Aorta (tissue), 5 donors: ENCODE measurements at regions not wholly inside any gene's neighbourhood (a gene's known extent, or its start where the extent isn't known, plus 50 kb on each side); places are given as distances from the start of the nearest gene placed in this dataset.

ENCODE experiments used
- ATAC-seq: fragments of 200-7000 bp; cut with Tn5 transposase; one replicate; pipeline ENCODE4 v1.9.1; 2022; ENCODE audit warnings: moderate library complexity; ENCODE audit not compliant: low FRiP score
- DNase-seq, 2 donors: peaks; one replicate each; pipeline ENCODE4 v3.0.0-alpha.2; 2020
- H3K27ac ChIP-seq, 2 donors: one replicate each; pipeline ENCODE4 v1.5.1; 2013; ENCODE audit warnings: low read length in 2 of 2, mild to moderate bottlenecking in 2 of 2, moderate library complexity in 2 of 2, control low read depth in 1 of 2, inconsistent platforms in 1 of 2, low read depth in 1 of 2
- H3K27me3 ChIP-seq, 2 donors: one replicate each; pipeline ENCODE4 v1.6.1; 2013; ENCODE audit warnings: control low read depth in 1 of 2, low read length in 1 of 2, mild to moderate bottlenecking in 1 of 2, moderate library complexity in 1 of 2; ENCODE audit not compliant: insufficient read depth in 2 of 2, control insufficient read depth in 1 of 2
- H3K36me3 ChIP-seq, 2 donors: one replicate each; pipeline ENCODE4 v1.6.1; 2013; ENCODE audit warnings: control low read depth in 1 of 2, low read length in 1 of 2, mild to moderate bottlenecking in 1 of 2; ENCODE audit not compliant: insufficient read depth in 2 of 2, control insufficient read depth in 1 of 2
- H3K4me1 ChIP-seq, 2 donors: one replicate each; pipeline ENCODE4 v1.6.1; 2013; ENCODE audit warnings: low read length in 2 of 2, control low read depth in 1 of 2, mild to moderate bottlenecking in 1 of 2, moderate library complexity in 1 of 2; ENCODE audit not compliant: insufficient read depth in 2 of 2, control insufficient read depth in 1 of 2
- H3K4me3 ChIP-seq, 2 donors: one replicate each; pipeline ENCODE4 v1.5.1; 2013; ENCODE audit warnings: low read length in 2 of 2, control low read depth in 1 of 2, mild to moderate bottlenecking in 1 of 2
- H3K9me3 ChIP-seq: one replicate; pipeline ENCODE4 v1.6.1; 2013; ENCODE audit warnings: mild to moderate bottlenecking, low read length; ENCODE audit not compliant: control insufficient read depth
- WGBS, 2 donors: extraction: QIAGEN DNeasy Blood & Tissue Kit; methylation state at CpG; one replicate each; pipeline ENCODE4 v1.1.7; 2013; 5-methylcytosine and 5-hydroxymethylcytosine counted together
- intact Hi-C, 2 donors: fragments of 100-400 bp; cut with DNase I; formaldehyde crosslinking; loops; one replicate each; pipeline versions ENCODE4 v1.14.2 to v1.15.0; 2022
- donor health status: healthy with polysubstance abuse.
- donor health status: Bipolar disorder and iron deficiency.
- donor health status: DM: no; HTN: no; CAD: no.
- donor health status: DM: no; HTN: no; CAD: no.
- donor health status: DM: yes; HTN: yes; CAD: no.

- Histone ChIP-seq H3K27me3 (no peaks in the 10 kb centered on the region), H3K4me1 (no peaks in the 10 kb centered on the region), H3K36me3 (no peaks in the 10 kb centered on the region), H3K27ac (no peak overlapping the region), H3K9me3 (no peaks in the 10 kb centered on the region), H3K4me3 (no peak overlapping the region)
- ATAC-seq (no peak), DNase-seq (no peak)
- 87 to 92% methylated on average over 3 of the region's 3 CpGs for WGBS, 2 donors
- intact Hi-C loops, result no loop called here
Measured at GRCh38 chr21:14903172-14903865, 161.5 kb downstream of the NRIP1 start.

GRCh38 chr21:14901482-14901958, 163.3 kb downstream of the NRIP1 start:
- no peaks in the 10 kb centered on the region for H3K4me1 ChIP-seq
- WGBS, 2 donors, result 95% methylated on average over 3 of the region's 3 CpGs
- DNase-seq (no peak), ATAC-seq (no peak)
- H3K27ac ChIP-seq, result no peak overlapping the region
- H3K27me3 ChIP-seq, result no peaks in the 10 kb centered on the region
- H3K4me3 ChIP-seq, result no peak overlapping the region
- no peaks in the 10 kb centered on the region for H3K9me3 ChIP-seq
- intact Hi-C loops, result no loop called here
- H3K36me3 ChIP-seq, result no peaks in the 10 kb centered on the region

- Histone ChIP-seq H3K27ac (no peak overlapping the region), H3K36me3 (no peaks in the 10 kb centered on the region), H3K9me3 (no peaks in the 10 kb centered on the region), H3K4me1 (no peaks in the 10 kb centered on the region), H3K4me3 (no peak overlapping the region), H3K27me3 (no peaks in the 10 kb centered on the region)
- ATAC-seq (no peak), DNase-seq (no peak)
- intact Hi-C loops, result no loop called here
- WGBS, 2 donors, result 74 to 88% methylated on average over 1 of the region's 1 CpG
Measured at GRCh38 chr21:14900611-14901010, 164.2 kb downstream of the NRIP1 start.

- H3K27me3 ChIP-seq, result no peaks in the 10 kb centered on the region
- intact Hi-C loops, result no loop called here
- ATAC-seq (no peak), DNase-seq (no peak)
- H3K27ac ChIP-seq, result no peak overlapping the region
- no peaks in the 10 kb centered on the region for H3K36me3 ChIP-seq
- no peaks in the 10 kb centered on the region for H3K4me1 ChIP-seq
- no peak overlapping the region for H3K4me3 ChIP-seq
- H3K9me3 ChIP-seq, result no peaks in the 10 kb centered on the region
Measured at GRCh38 chr21:14900058-14900457, 164.7 kb downstream of the NRIP1 start.

- no peaks in the 10 kb centered on the region for H3K27me3 ChIP-seq
- no peak overlapping the region for H3K27ac ChIP-seq
- no peaks in the 10 kb centered on the region for H3K36me3 ChIP-seq
- H3K4me1 ChIP-seq, result no peaks in the 10 kb centered on the region
- DNase-seq, result no peak
- intact Hi-C loops, result no loop called here
- ATAC-seq, result no peak
- no peak overlapping the region for H3K4me3 ChIP-seq
- no peaks in the 10 kb centered on the region for H3K9me3 ChIP-seq
- 88 to 92% methylated on average over 2 of the region's 2 CpGs for WGBS, 2 donors
Measured at GRCh38 chr21:14895792-14896191, 169.0 kb downstream of the NRIP1 start.

GRCh38 chr21:14890141-14890540, 174.7 kb downstream of the NRIP1 start:
- DNase-seq (no peak), ATAC-seq (no peak)
- intact Hi-C loops, result no loop called here
- Histone ChIP-seq H3K27ac (no peak overlapping the region), H3K36me3 (no peaks in the 10 kb centered on the region), H3K4me1 (no peaks in the 10 kb centered on the region), H3K9me3 (no peaks in the 10 kb centered on the region), H3K27me3 (no peaks in the 10 kb centered on the region), H3K4me3 (no peak overlapping the region)
- 91 to 94% methylated on average over 2 of the region's 2 CpGs for WGBS, 2 donors

- no peak for ATAC-seq
- DNase-seq, result no peak
- intact Hi-C loops, result loop anchor here in 1 of 2 donors (10.0 kb wide), 1 partner anchor 56 kb away; no protein-coding TSS in a partner anchor
- Histone ChIP-seq H3K4me3 (no peak overlapping the region), H3K4me1 (no peaks in the 10 kb centered on the region), H3K27ac (no peak overlapping the region), H3K36me3 (no peaks in the 10 kb centered on the region), H3K27me3 (no peaks in the 10 kb centered on the region), H3K9me3 (no peaks in the 10 kb centered on the region)
- 76 to 78% methylated on average over 5 of the region's 5 CpGs for WGBS, 2 donors
Measured at GRCh38 chr21:14889080-14889810, 175.6 kb downstream of the NRIP1 start.

- intact Hi-C loops, result loop anchor here in 1 of 2 donors (10.0 kb wide), 1 partner anchor 57 kb away; no protein-coding TSS in a partner anchor
- Histone ChIP-seq H3K4me3 (no peak overlapping the region), H3K27ac (no peak overlapping the region), H3K36me3 (no peaks in the 10 kb centered on the region), H3K4me1 (no peaks in the 10 kb centered on the region), H3K9me3 (no peaks in the 10 kb centered on the region), H3K27me3 (no peaks in the 10 kb centered on the region)
- 79 to 81% methylated on average over 1 of the region's 1 CpG for WGBS, 2 donors
- no peak for ATAC-seq
- no peak for DNase-seq
Measured at GRCh38 chr21:14888202-14888601, 176.6 kb downstream of the NRIP1 start.

GRCh38 chr21:14886001-14886400, 178.8 kb downstream of the NRIP1 start:
- Histone ChIP-seq H3K27me3 (no peaks in the 10 kb centered on the region), H3K9me3 (no peaks in the 10 kb centered on the region), H3K4me1 (no peaks in the 10 kb centered on the region), H3K36me3 (no peaks in the 10 kb centered on the region), H3K27ac (no peak overlapping the region), H3K4me3 (no peak overlapping the region)
- intact Hi-C loops, result loop anchor here in 1 of 2 donors (10.0 kb wide), 1 partner anchor 59 kb away; no protein-coding TSS in a partner anchor
- 72 to 81% methylated on average over 1 of the region's 1 CpG for WGBS, 2 donors
- ATAC-seq, result no peak
- no peak for DNase-seq
